Suppressor macrophage (primary cell): ENCODE measurements at regions not wholly inside any gene's neighbourhood (a gene's known extent, or its start where the extent isn't known, plus 50 kb on each side); places are given as distances from the start of the nearest gene placed in this dataset.

Source experiments
- DNase-seq, 4 experiments: peaks; one replicate each; pipeline ENCODE4 v3.0.0-alpha.2; 2020 to 2022

DNA sequence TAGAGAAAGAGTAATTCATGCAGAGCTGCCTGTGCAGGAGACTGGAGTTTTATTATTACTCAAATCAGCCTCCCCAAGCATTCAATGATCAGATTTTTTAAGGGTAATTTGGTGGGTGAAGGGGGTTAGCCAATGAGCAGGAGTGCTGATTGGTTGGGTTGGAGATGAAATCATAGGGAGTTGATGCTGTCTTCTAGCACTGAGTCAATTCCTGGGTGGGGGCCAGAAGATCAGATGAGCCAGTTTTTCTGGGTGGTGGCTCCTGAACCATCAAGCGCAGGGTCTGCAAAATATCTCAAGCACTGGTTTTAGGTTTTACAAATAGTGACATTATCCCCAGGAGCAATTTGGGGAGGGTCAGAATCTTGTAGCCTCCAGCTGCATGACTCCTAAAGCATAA lies 312.8 kb upstream of the THSD7B start:
- DNase-seq, result no peak

DNA sequence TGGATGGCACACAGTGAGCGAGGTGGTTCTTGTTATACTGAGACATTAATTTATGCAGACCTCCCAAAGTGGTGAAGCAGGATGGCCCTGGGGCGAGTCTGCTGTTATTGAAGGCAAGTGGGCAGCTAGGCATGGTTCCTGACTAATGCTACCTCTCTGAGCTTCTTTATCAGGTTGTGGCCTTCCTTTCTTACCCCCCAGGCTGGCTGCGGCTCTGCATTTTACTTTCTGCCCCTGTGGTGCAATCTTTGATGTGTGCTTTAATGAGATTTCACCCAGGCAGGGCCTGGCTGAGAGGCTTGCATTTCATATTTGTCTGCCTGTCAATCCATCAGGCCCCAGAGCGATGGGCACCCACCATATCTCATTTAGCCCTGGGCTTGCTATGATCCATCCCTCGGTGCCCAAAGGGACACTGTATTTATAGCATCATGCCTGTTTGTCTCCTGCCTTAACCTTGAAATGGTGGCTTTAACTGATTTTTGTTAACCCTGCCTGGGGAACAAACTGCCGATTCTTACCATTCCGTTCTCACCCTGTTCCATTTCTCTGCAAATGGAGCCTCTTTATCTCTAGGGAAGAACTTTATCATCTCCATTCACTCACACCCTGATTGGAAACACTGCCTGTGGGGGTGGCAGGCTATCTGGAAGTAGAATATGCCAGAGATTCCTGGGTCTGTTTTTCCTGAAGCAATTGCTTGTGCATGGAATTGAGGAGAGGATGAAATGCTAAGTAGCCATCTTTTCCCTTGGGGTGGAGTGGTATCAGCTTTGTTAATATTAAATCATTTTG lies 316.2 kb upstream of the THSD7B start:
- no peak for DNase-seq

GRCh38 chr2:136448432-136448831 lies 316.9 kb upstream of the THSD7B start:
- no peak for DNase-seq

GRCh38 chr2:136444323-136444722 lies 321.0 kb upstream of the THSD7B start:
- no peak for DNase-seq

GRCh38 chr2:136443661-136444060 lies 321.7 kb upstream of the THSD7B start:
- DNase-seq, result no peak

DNA sequence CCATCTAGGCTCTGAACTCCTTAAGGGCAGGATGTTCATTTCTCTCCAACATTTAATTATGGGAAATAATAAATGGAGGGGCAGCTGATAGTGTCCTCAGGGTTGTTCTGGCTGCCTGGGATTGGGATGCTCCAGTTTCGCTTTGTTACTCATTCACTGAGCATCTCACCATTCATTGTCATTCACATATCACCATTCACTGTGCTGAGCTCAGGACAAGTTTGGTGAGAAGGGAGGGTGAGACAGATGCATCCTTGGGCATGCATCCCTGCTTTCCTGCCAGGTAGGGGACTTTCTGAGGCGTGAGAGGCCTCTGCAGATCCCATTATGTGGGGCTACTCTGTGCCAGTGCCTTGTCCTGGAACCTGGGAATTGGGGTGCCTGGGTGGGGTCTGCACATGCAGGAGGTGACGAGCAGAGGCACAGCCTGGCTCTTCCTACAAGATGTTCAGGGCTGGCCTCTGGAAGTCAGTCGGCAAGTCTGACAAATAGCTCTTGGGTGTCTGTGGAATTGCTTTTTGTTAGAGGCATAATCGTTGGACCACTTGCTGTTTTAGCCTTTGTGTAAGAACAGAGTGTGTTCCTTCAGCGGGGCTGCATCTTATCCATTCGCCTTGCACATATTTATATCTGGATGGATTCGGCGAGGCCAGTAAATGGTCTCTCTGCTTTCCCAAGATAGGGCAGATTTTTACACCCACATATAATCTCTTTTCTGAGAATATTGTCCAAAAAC lies 323.2 kb upstream of the THSD7B start:
- DNase-seq, result no peak

DNA sequence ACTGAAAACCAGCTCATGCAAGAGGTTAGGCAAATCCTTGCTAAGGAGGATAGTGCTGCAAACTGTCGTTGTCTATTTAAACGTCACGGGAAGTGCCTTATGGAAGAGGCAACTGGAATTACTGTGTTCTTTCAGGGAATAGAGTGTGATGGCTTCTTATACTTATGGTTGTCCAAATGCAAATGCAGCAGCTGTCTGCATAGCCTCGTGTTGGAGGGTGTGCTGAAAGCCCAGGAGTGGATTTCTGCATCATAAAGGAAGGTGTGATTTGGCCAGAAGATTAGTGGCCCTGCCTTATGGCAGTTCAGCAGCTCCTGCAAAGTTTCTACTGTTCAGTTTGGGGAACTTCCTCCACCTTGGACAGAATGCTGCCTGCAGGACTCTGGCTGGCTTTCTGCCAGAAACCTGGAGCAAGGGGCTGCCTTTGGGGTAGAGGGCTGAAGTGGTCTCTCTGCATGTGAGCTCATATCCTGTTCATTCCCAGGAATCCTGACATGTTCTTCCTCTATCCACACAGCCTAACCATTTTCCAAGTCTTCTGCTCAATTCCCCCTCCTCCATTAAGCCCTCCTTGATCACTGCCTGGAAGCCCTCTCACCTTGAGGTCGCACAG lies 321.2 kb upstream of the CXCR4 start:
- DNase-seq, result no peak

DNA sequence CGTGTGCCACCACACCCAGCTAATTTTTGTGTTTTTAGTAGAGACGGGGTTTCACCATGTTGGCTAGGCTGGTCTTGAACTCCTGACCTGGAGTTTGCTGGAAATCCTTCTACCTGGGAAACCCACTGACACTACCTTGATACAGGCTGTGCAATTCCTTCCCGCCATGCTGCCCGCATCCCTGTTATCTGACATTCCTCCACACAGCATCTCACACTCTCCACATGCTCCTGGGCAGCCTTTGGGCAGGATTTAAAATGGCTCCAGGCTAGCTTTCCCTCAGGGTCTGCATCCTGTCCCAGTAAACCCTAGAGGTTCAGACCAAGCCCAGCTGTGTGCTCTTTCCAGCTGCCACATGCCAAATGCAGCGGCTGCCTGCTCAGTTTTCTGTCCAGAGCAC lies 319.5 kb upstream of the CXCR4 start:
- DNase-seq, result no peak

DNA sequence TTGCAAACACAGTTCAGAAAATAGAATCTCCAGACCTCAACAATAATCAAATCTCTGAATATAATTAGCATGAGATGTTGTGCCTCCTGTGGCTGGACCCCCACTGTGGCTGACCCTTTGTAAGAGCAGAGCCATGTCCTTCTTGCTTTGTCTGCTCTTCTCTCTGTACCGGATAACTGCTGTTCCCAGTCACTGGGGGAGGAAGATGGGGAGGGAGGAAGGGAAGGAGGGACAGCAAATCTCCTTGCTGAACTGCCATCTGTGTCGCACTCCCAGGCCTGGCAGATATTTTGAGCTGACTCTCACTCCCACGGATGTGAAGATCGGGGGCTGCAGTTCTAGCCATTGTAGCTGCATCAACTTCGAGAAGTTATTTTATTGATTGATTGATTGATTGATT lies 319.0 kb upstream of the CXCR4 start:
- no peak for DNase-seq

DNA sequence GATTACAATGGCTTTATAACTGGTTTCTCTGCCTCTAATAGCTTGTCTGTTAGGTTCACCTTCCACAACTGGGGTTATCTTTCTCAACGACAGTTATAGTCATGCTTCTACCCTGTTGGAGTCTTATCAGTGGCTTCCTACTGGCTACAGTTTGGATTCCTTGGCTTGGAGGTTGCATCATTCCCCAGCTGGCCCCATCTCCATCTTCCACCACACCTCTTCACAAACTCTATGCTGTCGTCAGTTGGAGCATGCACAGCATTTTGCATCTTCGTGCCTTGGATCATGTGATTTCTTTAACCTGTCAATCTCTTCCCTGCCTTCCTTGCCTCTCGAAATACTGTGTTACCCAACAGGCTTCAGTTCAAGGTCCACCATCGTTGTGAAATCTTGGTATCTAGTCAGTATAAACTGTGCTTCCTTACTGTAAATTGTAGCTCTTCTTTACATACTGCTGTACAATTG lies 316.3 kb upstream of the CXCR4 start:
- no peak for DNase-seq

GRCh38 chr2:136433261-136433660 lies 315.3 kb upstream of the CXCR4 start:
- no peak for DNase-seq

DNA sequence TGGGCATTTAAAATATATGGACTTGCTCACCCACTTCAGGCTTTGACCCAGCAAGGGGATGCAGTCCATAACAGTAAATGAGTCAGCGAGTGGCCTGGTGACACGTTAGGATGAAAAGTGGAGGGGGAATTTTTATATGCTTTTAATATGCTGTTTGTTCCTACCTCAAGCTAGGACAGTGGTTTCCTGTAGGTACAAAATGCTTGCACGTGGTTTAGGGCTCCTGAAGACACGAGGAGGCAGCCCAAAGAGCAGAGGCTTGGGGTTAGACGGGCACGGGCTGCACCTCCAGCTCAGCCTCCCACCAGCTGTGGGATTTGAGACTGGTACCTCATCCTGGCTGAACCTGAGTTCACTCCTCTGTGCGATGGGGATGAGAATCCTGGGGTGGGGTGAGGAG lies 306.2 kb upstream of the CXCR4 start:
- DNase-seq, result no peak

- DNase-seq, result peak; percentile 74 to 88 (median 83)
These were observed 305.6 kb upstream of the CXCR4 start for GRCh38 chr2:136423516-136423996.

- no peak for DNase-seq
These were observed 304.6 kb upstream of the CXCR4 start for GRCh38 chr2:136422512-136422911.

DNA sequence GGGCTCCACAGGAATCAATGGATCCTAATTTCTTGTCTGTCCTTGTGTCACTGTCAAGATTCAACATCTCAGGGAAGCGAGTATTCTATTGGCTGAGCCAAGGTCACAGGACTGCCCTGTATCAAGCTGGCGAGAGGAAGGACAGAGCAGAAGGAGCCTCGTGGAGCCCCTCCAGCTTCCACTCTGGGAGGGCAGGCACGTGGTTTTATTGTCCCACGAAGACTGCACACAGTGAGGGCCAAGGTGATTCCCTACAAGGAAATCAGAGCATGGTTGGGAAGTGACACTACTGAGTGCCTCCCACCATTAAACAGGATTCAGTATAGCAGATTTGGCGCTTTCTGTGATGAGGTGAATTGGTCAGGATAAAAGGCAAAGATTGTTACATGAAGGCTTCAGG lies 302.4 kb upstream of the CXCR4 start:
- DNase-seq, result no peak

GRCh38 chr2:136411946-136412345 lies 294.0 kb upstream of the CXCR4 start:
- DNase-seq, result no peak

GRCh38 chr2:136410673-136411072 lies 292.7 kb upstream of the CXCR4 start:
- no peak for DNase-seq

DNA sequence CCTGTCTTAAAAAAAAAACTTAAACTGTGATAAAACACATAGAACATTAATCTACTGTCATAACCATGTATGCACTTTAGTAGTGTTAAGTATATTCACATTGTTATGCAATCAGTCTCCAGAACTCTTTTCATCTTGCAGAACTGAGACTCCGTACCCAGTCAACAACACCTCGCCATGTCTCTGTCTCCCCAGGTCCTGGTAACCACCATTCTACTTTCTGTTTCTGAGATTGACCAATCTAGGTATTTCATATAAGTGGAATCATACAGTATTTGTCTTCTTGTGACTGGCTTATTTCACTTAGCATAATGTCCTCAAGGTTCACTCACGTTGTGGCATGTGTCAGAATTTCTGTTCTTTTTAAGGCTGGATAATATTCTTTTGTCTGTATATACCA lies 290.8 kb upstream of the CXCR4 start:
- DNase-seq, result no peak

DNA sequence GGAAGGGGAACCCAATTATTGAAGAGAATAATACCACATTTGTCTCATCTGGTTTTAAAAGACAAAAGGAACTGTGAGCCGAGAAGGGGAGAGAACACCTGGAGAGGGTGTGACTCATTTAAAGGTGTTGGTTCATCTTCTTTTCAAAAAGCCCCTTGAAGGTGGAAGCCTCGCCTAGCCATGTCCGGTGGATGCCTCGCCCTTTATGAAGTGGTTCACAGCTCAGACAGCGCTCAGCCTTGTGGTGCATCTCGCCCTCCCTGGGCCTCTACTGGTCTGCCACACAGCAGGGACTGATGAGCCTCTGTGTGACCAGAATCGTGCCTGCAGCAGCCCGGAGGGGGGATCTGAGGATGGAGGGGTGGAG lies 290.0 kb upstream of the CXCR4 start:
- DNase-seq, result no peak

GRCh38 chr2:136407117-136407951 lies 289.4 kb upstream of the CXCR4 start:
- no peak for DNase-seq

DNA sequence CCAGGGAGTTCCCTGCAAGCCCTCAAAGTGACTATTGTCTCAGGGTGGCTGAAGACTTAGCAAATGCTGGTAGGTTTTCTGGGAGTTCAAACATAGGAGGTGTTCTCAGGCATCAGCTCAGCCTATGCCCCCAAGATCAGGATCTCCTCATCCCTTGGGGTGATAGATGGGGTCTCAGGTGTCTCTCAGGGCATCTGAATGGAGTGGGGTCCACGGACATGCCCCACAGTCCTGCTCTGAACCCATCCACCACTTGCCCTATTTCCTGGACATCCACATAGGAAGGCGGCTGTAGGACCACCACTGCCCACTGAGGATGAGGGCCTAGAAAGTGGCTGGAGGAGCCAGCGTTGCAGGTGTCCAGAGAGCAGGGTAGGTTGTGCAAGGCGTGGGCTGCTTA lies 287.0 kb upstream of the CXCR4 start:
- DNase-seq, result no peak

DNA sequence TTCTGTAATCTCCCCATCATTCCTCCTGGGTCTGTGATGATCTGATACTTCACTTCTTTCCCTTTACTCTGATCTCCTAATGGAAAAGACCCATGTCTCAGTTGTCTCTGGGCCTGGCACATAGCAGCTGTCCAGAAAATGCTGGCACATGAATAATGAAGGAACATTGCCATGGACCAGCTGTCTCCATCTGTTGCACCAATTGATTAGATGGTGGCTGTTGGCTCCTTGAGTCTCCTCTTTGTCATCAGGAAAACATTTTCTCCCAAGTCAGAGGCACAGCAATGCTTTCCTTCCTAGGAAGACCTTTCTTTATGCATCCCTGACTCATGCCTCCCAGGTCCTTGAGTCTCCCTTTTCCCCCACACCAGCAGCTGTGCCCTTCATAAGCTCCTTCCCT lies 286.2 kb upstream of the CXCR4 start:
- DNase-seq, result no peak

GRCh38 chr2:136402281-136402680 lies 284.3 kb upstream of the CXCR4 start:
- DNase-seq, result no peak
